ENCODE measurements at regions not wholly inside any gene's neighbourhood (a gene's known extent, or its start where the extent isn't known, plus 50 kb on each side); places are given as distances from the start of the nearest gene placed in this dataset.
A peak's percentile ranks its signal among the peaks of the same experiment; 100 is the strongest.

DNA sequence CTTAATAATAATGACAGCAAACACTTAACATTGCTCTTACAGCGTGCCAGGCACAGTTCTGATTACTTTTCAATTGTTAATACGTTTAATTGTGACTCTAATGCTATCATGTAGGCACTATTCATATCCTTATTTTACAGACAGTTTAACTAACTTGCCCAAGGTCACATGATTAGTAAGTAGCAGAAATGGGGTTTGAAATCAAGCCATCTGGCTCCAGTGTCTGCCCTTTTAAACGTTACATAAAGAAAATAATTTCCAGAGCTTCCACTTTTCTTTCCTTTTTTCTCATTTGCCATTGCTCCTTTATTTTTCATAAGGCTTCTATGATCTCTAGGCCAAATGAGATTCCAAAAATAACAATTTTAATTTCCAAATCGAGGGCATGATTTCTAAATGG is 50.6 kb upstream of the IKZF2 start:
- Histone ChIP-seq H3K27ac (no peak overlapping the region), H3K36me3 (no peaks in the 10 kb centered on the region), H3K4me3 (no peak overlapping the region), H3K9me3 (no peaks in the 10 kb centered on the region), H3K4me1 (peaks cover 8% of the 10 kb centered on the region), H3K27me3 (no peaks in the 10 kb centered on the region)
- WGBS: 26% methylated on average over 4 of the region's 4 CpGs
- DNase-seq (ENCODE audit: low spot score in 2 of 2): no peak
- TF ChIP-seq POLR2AphosphoS5 (IDR thresholded peaks at IDR 0.05): no peak
- TF ChIP-seq EP300 (IDR thresholded peaks at IDR 0.05): no peak
- TF ChIP-seq POLR2A (IDR thresholded peaks at IDR 0.05): no peak

DNA sequence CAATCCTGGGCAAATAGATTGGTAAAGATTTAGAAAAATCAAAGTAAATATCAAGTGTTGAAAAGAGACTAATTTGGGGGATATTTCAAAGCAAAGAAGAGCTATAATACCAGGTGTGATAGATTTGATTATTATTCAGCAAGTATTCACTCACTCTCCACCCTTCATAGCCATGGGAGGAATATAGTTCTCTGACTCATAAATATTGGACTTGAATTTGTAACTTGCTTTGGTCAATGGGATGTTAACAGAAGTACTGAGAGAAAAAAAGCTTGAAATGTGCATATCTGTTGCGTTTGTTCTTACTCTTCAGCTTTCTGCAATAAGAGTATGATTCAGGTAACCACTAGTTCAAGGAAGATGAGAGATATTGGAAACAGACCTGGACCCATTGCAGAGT is 54.5 kb upstream of the IKZF2 start:
- Histone ChIP-seq H3K27ac (no peak overlapping the region), H3K36me3 (no peaks in the 10 kb centered on the region), H3K4me3 (no peak overlapping the region), H3K27me3 (no peaks in the 10 kb centered on the region), H3K4me1 (peaks cover 8% of the 10 kb centered on the region), H3K9me3 (no peaks in the 10 kb centered on the region)
- TF ChIP-seq POLR2AphosphoS5 (IDR thresholded peaks at IDR 0.05) (no peak), POLR2A (IDR thresholded peaks at IDR 0.05) (no peak), EP300 (IDR thresholded peaks at IDR 0.05) (no peak)
- TF ChIP-seq, protein P1, sequence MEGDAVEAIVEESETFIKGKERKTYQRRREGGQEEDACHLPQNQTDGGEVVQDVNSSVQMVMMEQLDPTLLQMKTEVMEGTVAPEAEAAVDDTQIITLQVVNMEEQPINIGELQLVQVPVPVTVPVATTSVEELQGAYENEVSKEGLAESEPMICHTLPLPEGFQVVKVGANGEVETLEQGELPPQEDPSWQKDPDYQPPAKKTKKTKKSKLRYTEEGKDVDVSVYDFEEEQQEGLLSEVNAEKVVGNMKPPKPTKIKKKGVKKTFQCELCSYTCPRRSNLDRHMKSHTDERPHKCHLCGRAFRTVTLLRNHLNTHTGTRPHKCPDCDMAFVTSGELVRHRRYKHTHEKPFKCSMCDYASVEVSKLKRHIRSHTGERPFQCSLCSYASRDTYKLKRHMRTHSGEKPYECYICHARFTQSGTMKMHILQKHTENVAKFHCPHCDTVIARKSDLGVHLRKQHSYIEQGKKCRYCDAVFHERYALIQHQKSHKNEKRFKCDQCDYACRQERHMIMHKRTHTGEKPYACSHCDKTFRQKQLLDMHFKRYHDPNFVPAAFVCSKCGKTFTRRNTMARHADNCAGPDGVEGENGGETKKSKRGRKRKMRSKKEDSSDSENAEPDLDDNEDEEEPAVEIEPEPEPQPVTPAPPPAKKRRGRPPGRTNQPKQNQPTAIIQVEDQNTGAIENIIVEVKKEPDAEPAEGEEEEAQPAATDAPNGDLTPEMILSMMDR (IDR thresholded peaks at IDR 0.05): no peak
- DNase-seq (ENCODE audit: low spot score in 2 of 2): no peak
- 88% methylated on average over 1 of the region's 1 CpG for WGBS

DNA sequence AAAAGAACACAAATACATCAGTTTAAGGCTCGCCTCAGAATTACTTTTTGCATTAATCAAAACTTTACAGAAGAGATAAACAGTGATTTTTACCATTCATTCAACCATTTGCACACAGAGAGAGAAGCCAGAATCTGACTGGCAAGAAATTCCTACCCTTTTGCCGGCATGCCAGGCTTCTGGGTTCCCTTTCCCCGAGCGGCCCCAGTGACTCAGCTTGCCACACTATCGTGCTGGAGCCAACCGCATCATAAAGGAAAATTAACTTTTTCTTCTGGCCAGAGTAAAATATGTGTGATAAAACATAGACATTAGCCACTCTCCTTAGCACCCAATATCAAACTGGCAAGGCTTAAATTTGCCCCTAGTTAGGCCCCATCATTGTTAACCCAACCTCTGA is 61.8 kb upstream of the IKZF2 start:
- no peaks in the 10 kb centered on the region for H3K27me3 ChIP-seq
- WGBS: 95% methylated on average over 6 of the region's 6 CpGs
- no peaks in the 10 kb centered on the region for H3K36me3 ChIP-seq
- DNase-seq (ENCODE audit: low spot score in 2 of 2): no peak
- H3K9me3 ChIP-seq: no peaks in the 10 kb centered on the region
- H3K4me1 ChIP-seq: peaks cover 7% of the 10 kb centered on the region
- TF ChIP-seq EP300 (IDR thresholded peaks at IDR 0.05) (no peak), POLR2A (IDR thresholded peaks at IDR 0.05) (no peak), POLR2AphosphoS5 (IDR thresholded peaks at IDR 0.05) (no peak)
- TF ChIP-seq, protein P1 (IDR thresholded peaks at IDR 0.05): no peak
- H3K4me3 ChIP-seq: no peak overlapping the region
- H3K27ac ChIP-seq: no peak overlapping the region

DNA sequence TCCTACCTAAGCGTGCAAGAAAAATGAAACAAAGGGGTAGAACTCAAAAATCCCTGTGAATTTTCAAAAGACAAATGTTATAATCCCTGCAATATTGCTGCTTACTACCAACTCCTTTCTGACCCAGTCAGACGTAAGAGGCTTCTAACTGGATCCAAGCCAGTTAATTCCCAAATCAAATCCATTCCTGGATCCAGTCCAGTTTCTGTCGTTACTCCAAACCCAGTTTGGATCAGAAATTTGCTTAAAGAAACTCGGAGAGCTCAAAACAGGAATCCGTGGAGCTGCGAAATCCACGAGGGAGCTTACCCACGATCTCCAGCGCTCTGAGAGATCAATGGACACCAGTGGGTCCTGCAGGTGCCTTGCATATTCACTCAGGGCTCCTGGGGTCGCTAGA is 62.8 kb upstream of the IKZF2 start:
- Histone ChIP-seq H3K36me3 (no peaks in the 10 kb centered on the region), H3K4me3 (no peak overlapping the region), H3K27ac (no peak overlapping the region), H3K9me3 (no peaks in the 10 kb centered on the region), H3K4me1 (peaks cover 7% of the 10 kb centered on the region), H3K27me3 (no peaks in the 10 kb centered on the region)
- 79% methylated on average over 10 of the region's 10 CpGs for WGBS
- DNase-seq (ENCODE audit: low spot score in 2 of 2): no peak
- TF ChIP-seq EP300 (IDR thresholded peaks at IDR 0.05): no peak
- TF ChIP-seq POLR2AphosphoS5 (IDR thresholded peaks at IDR 0.05): no peak
- TF ChIP-seq, protein P1 (IDR thresholded peaks at IDR 0.05): no peak
- no peak for TF ChIP-seq POLR2A (IDR thresholded peaks at IDR 0.05)

DNA sequence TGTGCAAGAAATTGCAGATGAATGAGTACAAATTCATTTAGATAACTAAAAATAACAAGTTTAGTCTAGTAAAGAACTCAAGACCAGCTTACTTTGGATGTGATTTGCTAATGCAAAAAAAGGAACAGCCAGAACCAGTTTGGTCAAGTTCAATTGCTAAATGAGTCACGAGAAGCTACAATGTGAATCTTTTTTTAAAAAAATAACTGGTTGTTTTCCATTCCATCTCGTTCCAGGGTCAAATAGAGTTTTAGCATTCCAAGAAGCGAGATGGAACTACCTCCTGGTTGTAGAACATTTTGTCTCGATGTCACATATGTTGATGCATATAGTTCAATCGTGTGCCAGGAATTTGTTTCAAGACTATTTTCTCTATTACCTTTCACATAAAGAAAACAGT is 65.0 kb upstream of the IKZF2 start:
- DNase-seq (ENCODE audit: low spot score in 2 of 2): no peak
- 38% methylated on average over 5 of the region's 5 CpGs for whole genome bisulfite sequencing
- H3K27ac ChIP-seq: peak overlapping the region; percentile 61
- TF ChIP-seq POLR2AphosphoS5 (IDR thresholded peaks at IDR 0.05): peak in 1 of 3 donors; percentile 29
- TF ChIP-seq POLR2A (IDR thresholded peaks at IDR 0.05): no peak
- H3K4me3 ChIP-seq: no peak overlapping the region
- H3K9me3 ChIP-seq: no peaks in the 10 kb centered on the region
- no peaks in the 10 kb centered on the region for H3K27me3 ChIP-seq
- H3K4me1 ChIP-seq: peaks cover 7% of the 10 kb centered on the region
- no peaks in the 10 kb centered on the region for H3K36me3 ChIP-seq

DNA sequence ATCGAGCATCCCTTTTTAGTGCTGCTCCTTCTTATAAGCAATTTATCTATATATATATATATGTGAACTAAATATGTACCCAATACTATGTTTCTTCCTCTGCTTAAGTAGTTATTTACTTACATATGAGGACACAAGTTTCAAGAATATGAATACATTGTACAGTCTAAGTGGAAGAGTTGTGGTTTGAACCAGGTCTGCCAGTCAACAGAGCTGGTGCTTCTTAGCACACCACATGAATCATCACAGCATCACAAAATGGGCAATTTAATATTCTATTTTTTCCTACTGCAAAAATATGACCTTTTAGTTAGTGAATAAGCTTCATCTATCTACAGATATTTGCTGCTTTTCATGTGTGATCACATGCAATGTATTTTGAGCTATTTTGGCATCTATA is 64.4 kb upstream of the SPAG16 start:
- 83% methylated on average over 1 of the region's 1 CpG for WGBS
- no peak for DNase-seq (ENCODE audit: low spot score in 2 of 2)
- no peaks in the 10 kb centered on the region for H3K9me3 ChIP-seq
- H3K36me3 ChIP-seq: no peaks in the 10 kb centered on the region
- no peak for TF ChIP-seq EP300 (IDR thresholded peaks at IDR 0.05)
- TF ChIP-seq, protein P1 (IDR thresholded peaks at IDR 0.05): no peak
- TF ChIP-seq POLR2A (IDR thresholded peaks at IDR 0.05): no peak
- TF ChIP-seq POLR2AphosphoS5 (IDR thresholded peaks at IDR 0.05): no peak
- H3K4me1 ChIP-seq: peaks cover 7% of the 10 kb centered on the region
- no peaks in the 10 kb centered on the region for H3K27me3 ChIP-seq
- no peak overlapping the region for H3K27ac ChIP-seq
- H3K4me3 ChIP-seq: no peak overlapping the region

Measured in suprapubic skin (tissue), 4 donors.